ENCODE measurements at regions not wholly inside any gene's neighbourhood (a gene's known extent, or its start where the extent isn't known, plus 50 kb on each side); places are given as distances from the start of the nearest gene placed in this dataset.
A peak's percentile ranks its signal among the peaks of the same experiment; 100 is the strongest.

DNA sequence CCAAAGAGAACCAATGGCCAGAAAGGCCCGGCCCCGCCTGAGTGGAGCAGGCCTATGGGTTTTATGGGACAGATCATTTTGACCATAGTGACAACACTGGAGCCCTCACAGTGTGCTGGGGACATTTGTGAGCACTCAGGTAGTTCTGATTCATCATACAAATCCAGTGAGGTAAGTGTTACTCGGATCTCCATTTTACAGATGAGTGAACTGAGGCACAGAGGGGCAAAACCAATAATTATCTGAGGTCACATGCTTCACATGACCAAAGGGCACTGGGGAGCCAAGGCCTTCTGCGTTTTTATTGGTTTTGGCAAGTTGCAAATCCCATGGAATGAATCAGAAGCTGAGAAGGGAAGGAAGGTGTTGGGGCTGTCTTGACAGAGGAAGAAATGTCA lies 111.5 kb upstream of the MGAT5 start:
- in situ Hi-C loops (cut with MboI), result no loop called here
- CTCF ChIA-PET, result no interaction called here

More for the DNA sequence above, 111.5 kb upstream of the MGAT5 start:
- ChIA-PET RAD21 (ENCODE audit: unreplicated experiment) (no interaction called here), SMC1A (ENCODE audit: uncharacterized antibody, unreplicated experiment) (no interaction called here), POLR2A (no interaction called here)
- FAIRE-seq (no peak), ATAC-seq (peak; percentile 69), DNase-seq (ENCODE audit: low read depth, low spot score) (no peak)
- H2AFZ ChIP-seq (ENCODE audit: control insufficient read depth, low read depth, low read length), result no peak overlapping the region
- TF ChIP-seq CHD2 (IDR thresholded peaks at IDR 0.05; ENCODE audit: borderline replicate concordance, low read depth, low read length) (no peak), MEF2A (IDR thresholded peaks at IDR 0.05; ENCODE audit: insufficient read depth, low read depth, low read length) (no peak), CREM (IDR thresholded peaks at IDR 0.05; ENCODE audit: low read depth) (no peak), SKIL (IDR thresholded peaks at IDR 0.05; ENCODE audit: low read depth, poor library complexity, severe bottlenecking) (no peak), ZNF384 (IDR thresholded peaks at IDR 0.05; ENCODE audit: borderline replicate concordance, low read depth, low read length) (no peak), RELB (IDR thresholded peaks at IDR 0.05; ENCODE audit: low read depth) (no peak), FOS (IDR thresholded peaks at IDR 0.05; ENCODE audit: borderline replicate concordance, extremely low read depth, insufficient read length) (no peak), CUX1 (IDR thresholded peaks at IDR 0.05; ENCODE audit: insufficient replicate concordance, low read depth, low read length) (no peak), POU2F2 (IDR thresholded peaks at IDR 0.05; ENCODE audit: borderline replicate concordance, low read depth, low read length) (no peak), ZNF217 (IDR thresholded peaks at IDR 0.05) (no peak), HDAC6 (IDR thresholded peaks at IDR 0.05; ENCODE audit: unreplicated experiment) (no peak)
- TF ChIP-seq, protein P1, sequence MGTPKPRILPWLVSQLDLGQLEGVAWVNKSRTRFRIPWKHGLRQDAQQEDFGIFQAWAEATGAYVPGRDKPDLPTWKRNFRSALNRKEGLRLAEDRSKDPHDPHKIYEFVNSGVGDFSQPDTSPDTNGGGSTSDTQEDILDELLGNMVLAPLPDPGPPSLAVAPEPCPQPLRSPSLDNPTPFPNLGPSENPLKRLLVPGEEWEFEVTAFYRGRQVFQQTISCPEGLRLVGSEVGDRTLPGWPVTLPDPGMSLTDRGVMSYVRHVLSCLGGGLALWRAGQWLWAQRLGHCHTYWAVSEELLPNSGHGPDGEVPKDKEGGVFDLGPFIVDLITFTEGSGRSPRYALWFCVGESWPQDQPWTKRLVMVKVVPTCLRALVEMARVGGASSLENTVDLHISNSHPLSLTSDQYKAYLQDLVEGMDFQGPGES (IDR thresholded peaks at IDR 0.05), result no peak
- WGBS (ENCODE audit: insufficient coverage, insufficient replicate concordance, low lambda C conversion rate, missing lambda C conversion rate), result 81% methylated on average over 4 of the region's 4 CpGs
- H3K4me3 ChIP-seq, result no peak overlapping the region
- H4K20me1 ChIP-seq (ENCODE audit: control insufficient read depth, insufficient read depth), result peaks cover 5% of the 10 kb centered on the region; the same call in 1 of the 2 replicates
- H3K4me2 ChIP-seq (ENCODE audit: control insufficient read depth, insufficient read depth), result no peak overlapping the region
- H3K9me3 ChIP-seq (replicated peaks; ENCODE audit: control insufficient read depth, insufficient read depth, low read length), result no peaks in the 10 kb centered on the region
- H3K4me1 ChIP-seq (ENCODE audit: control insufficient read depth, insufficient read depth, low read length), result peaks cover 21% of the 10 kb centered on the region
- no peak overlapping the region for H3K27ac ChIP-seq (ENCODE audit: control insufficient read depth, insufficient read depth)
- intact Hi-C loops (cut with micrococcal nuclease; ENCODE audit: unreplicated experiment), result no loop called here
- BruUV-seq (replicated peaks), result no TSS peak
- H3K79me2 ChIP-seq (ENCODE audit: control insufficient read depth, insufficient read depth, low read length), result peaks cover 85% of the 10 kb centered on the region
- no peak overlapping the region for H3K9ac ChIP-seq (ENCODE audit: control insufficient read depth, insufficient read depth, low read length)
- H3K27me3 ChIP-seq (replicated peaks in 1 of 2; ENCODE audit: control insufficient read depth in 2 of 2, insufficient read depth in 2 of 2, low read length in 1 of 2), result no peaks in the 10 kb centered on the region
- H3K36me3 ChIP-seq (ENCODE audit: control insufficient read depth in 2 of 2, insufficient read depth in 2 of 2, low read length in 1 of 2), result peaks cover 12 to 21% of the 10 kb centered on the region in 2 experiments

Data from GM12878 (cell line).